Endodermal cell (in vitro differentiated cells): ENCODE measurements at regions not wholly inside any gene's neighbourhood (a gene's known extent, or its start where the extent isn't known, plus 50 kb on each side); places are given as distances from the start of the nearest gene placed in this dataset.

Source experiments
- DNase-seq: peaks from one replicate; pipeline ENCODE4 v3.0.0-alpha.2; 2017
- H3K27ac ChIP-seq: 2 replicates; pipeline ENCODE4 v1.5.1; 2013; ENCODE audit warnings: mild to moderate bottlenecking, low read depth, low read length, moderate library complexity
- H3K27me3 ChIP-seq: 2 replicates; pipeline ENCODE4 v1.6.1; 2013; ENCODE audit warnings: mild to moderate bottlenecking, low read length, moderate library complexity; ENCODE audit not compliant: insufficient read depth, control insufficient read depth, poor library complexity, severe bottlenecking
- H3K36me3 ChIP-seq: 2 replicates; pipeline ENCODE4 v1.7.0; 2013; ENCODE audit warnings: mild to moderate bottlenecking, low read length, moderate library complexity; ENCODE audit not compliant: control insufficient read depth, insufficient read depth
- H3K4me1 ChIP-seq: one replicate; pipeline ENCODE4 v1.7.0; 2013; ENCODE audit warnings: low read length; ENCODE audit not compliant: control insufficient read depth, insufficient read depth
- H3K4me3 ChIP-seq: 2 replicates; pipeline ENCODE4 v1.5.1; 2013; ENCODE audit warnings: mild to moderate bottlenecking, low read length, moderate library complexity
- H3K9ac ChIP-seq: 2 replicates; pipeline ENCODE4 v1.6.1; 2013; ENCODE audit warnings: mild to moderate bottlenecking, low read length, moderate library complexity; ENCODE audit not compliant: poor library complexity, severe bottlenecking; ENCODE audit errors: extremely low read depth
- H3K9me3 ChIP-seq: 2 replicates; pipeline ENCODE4 v1.6.1; 2013; ENCODE audit warnings: mild to moderate bottlenecking, low read length, moderate library complexity; ENCODE audit not compliant: control insufficient read depth
- H3K27ac Mint-ChIP-seq: 2 replicates; pipeline ENCODE4 v1.8.0; 2020; ENCODE audit warnings: mixed read lengths
- H3K27me3 Mint-ChIP-seq: 2 replicates; pipeline ENCODE4 v1.8.0; 2021; ENCODE audit warnings: mild to moderate bottlenecking, mixed read lengths; ENCODE audit not compliant: insufficient read depth
- H3K36me3 Mint-ChIP-seq: 2 replicates; pipeline ENCODE4 v1.8.0; 2020; ENCODE audit warnings: low read depth, mixed read lengths
- H3K4me1 Mint-ChIP-seq: 2 replicates; pipeline ENCODE4 v1.8.0; 2020; ENCODE audit warnings: mixed read lengths
- H3K4me3 Mint-ChIP-seq: 2 replicates; pipeline ENCODE4 v1.8.0; 2020; ENCODE audit warnings: mild to moderate bottlenecking, moderate library complexity, mixed read lengths
- H3K9me3 Mint-ChIP-seq: 2 replicates; pipeline ENCODE4 v1.8.0; 2020; ENCODE audit warnings: mild to moderate bottlenecking, mixed read lengths
- CTCF ChIP-seq: fragments of 200-600 bp; sonication (generic); conservative IDR thresholded peaks from 2 replicates; pipeline ENCODE4 v1.5.0; 2021; ENCODE audit warnings: antibody characterized with exemption, mild to moderate bottlenecking
- WGBS, 2 experiments: methylation state at CpG; one replicate each; pipeline versions ENCODE4 v1.1.5 to v1.1.7; 2013; ENCODE audit warnings: missing lambda C conversion rate in 2 of 2, mixed read lengths in 1 of 2; ENCODE audit not compliant: insufficient coverage in 1 of 2, insufficient read length in 1 of 2; 5-methylcytosine and 5-hydroxymethylcytosine counted together

- H3K9me3 ChIP-seq: no peaks in the 10 kb centered on the region
- no peaks in the 10 kb centered on the region for H3K9me3 Mint-ChIP-seq
- H3K27me3 ChIP-seq: no peaks in the 10 kb centered on the region
- H3K4me3 ChIP-seq: no peak overlapping the region
- DNase-seq: no peak
- H3K27ac Mint-ChIP-seq: no peak overlapping the region
- no peaks in the 10 kb centered on the region for H3K27me3 Mint-ChIP-seq
- H3K4me1 Mint-ChIP-seq: no peaks in the 10 kb centered on the region
- no peaks in the 10 kb centered on the region for H3K36me3 Mint-ChIP-seq
- H3K27ac ChIP-seq: no peak overlapping the region
- no peak overlapping the region for H3K4me3 Mint-ChIP-seq
- no peaks in the 10 kb centered on the region for H3K4me1 ChIP-seq
- no peak for TF ChIP-seq CTCF
- 83 to 93% methylated on average over 3 of the region's 3 CpGs for WGBS, 2 experiments
- no peaks in the 10 kb centered on the region for H3K36me3 ChIP-seq
- H3K9ac ChIP-seq: no peak overlapping the region
Measured at GRCh38 chr14:27386391-27386790, 788.6 kb upstream of the NOVA1 start.

DNA sequence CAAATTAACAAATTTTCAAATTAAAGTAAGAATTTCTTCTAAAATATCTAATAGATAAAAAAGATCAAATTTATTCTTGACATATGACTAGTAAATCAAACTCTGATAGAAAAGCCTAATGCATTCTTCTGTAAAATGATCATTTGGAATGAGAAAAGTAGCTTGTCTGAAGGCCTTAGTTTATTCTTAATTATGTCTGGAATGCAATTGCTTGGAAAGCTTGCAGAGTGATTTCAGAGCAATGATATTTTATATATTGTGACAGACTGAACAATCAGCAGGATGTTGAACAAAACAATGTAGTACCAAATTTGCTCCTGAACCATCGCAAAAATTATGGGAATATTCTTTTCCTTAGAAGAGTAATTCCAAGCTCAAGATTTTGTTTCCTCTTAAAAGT, 789.6 kb upstream of the NOVA1 start:
- no peak for TF ChIP-seq CTCF
- 100% methylated on average over 1 of the region's 1 CpG; no CpG with 5 or more reads in 1 of the 2 experiments for WGBS, 2 experiments
- Histone ChIP-seq H3K4me1 (no peaks in the 10 kb centered on the region), H3K27ac (no peak overlapping the region), H3K4me3 (no peak overlapping the region), H3K27me3 (no peaks in the 10 kb centered on the region), H3K36me3 (no peaks in the 10 kb centered on the region), H3K9ac (no peak overlapping the region), H3K9me3 (no peaks in the 10 kb centered on the region)
- DNase-seq: no peak
- Mint-ChIP-seq H3K4me3 (no peak overlapping the region), H3K36me3 (no peaks in the 10 kb centered on the region), H3K27ac (no peak overlapping the region), H3K27me3 (no peaks in the 10 kb centered on the region), H3K4me1 (no peaks in the 10 kb centered on the region), H3K9me3 (no peaks in the 10 kb centered on the region)

- no peak overlapping the region for H3K27ac ChIP-seq
- H3K4me1 ChIP-seq: no peaks in the 10 kb centered on the region
- no peak for DNase-seq
- Mint-ChIP-seq H3K9me3 (no peaks in the 10 kb centered on the region), H3K36me3 (no peaks in the 10 kb centered on the region), H3K4me1 (no peaks in the 10 kb centered on the region), H3K27ac (no peak overlapping the region), H3K27me3 (no peaks in the 10 kb centered on the region), H3K4me3 (no peak overlapping the region)
- WGBS, 2 experiments: 80 to 90% methylated on average over 2 of the region's 2 CpGs
- no peaks in the 10 kb centered on the region for H3K36me3 ChIP-seq
- no peaks in the 10 kb centered on the region for H3K9me3 ChIP-seq
- no peaks in the 10 kb centered on the region for H3K27me3 ChIP-seq
- H3K4me3 ChIP-seq: no peak overlapping the region
- TF ChIP-seq CTCF: no peak
- no peak overlapping the region for H3K9ac ChIP-seq
Measured at GRCh38 chr14:27389402-27389801, 791.6 kb upstream of the NOVA1 start.
